Mesendoderm (in vitro differentiated cells): ENCODE measurements at regions not wholly inside any gene's neighbourhood (a gene's known extent, or its start where the extent isn't known, plus 50 kb on each side); places are given as distances from the start of the nearest gene placed in this dataset.
A peak's percentile ranks its signal among the peaks of the same experiment; 100 is the strongest.

Source experiments
- DNase-seq: peaks from one replicate; pipeline ENCODE4 v3.0.0; 2013
- H2AK5ac ChIP-seq: 2 replicates; pipeline ENCODE4 v1.6.1; 2013; ENCODE audit warnings: low read length, inconsistent platforms
- H2BK120ac ChIP-seq: 2 replicates; pipeline ENCODE4 v1.6.1; 2013; ENCODE audit warnings: low read depth, mild to moderate bottlenecking, low read length, moderate library complexity, mixed read lengths
- H2BK15ac ChIP-seq: replicated peaks from 2 replicates; pipeline ENCODE4 v1.6.1; 2013; ENCODE audit warnings: low read depth, mild to moderate bottlenecking, moderate library complexity
- H2BK5ac ChIP-seq: 2 replicates; pipeline ENCODE4 v1.6.1; 2013; ENCODE audit warnings: low read length, inconsistent platforms
- H3K18ac ChIP-seq: 2 replicates; pipeline ENCODE4 v1.6.1; 2013; ENCODE audit warnings: mild to moderate bottlenecking, low read length, mixed read lengths
- H3K23ac ChIP-seq: one replicate; pipeline ENCODE4 v1.6.1; 2013; ENCODE audit warnings: low read length
- H3K27ac ChIP-seq: 2 replicates; pipeline ENCODE4 v1.5.1; 2013; ENCODE audit warnings: low read depth, mild to moderate bottlenecking, inconsistent platforms, low read length, moderate library complexity
- H3K27me3 ChIP-seq: 2 replicates; pipeline ENCODE4 v1.6.1; 2013; ENCODE audit warnings: low read length, control low read depth, mild to moderate bottlenecking, inconsistent platforms; ENCODE audit not compliant: insufficient read depth, poor library complexity
- H3K36me3 ChIP-seq: 2 replicates; pipeline ENCODE4 v1.6.1; 2013; ENCODE audit warnings: low read length, inconsistent platforms; ENCODE audit not compliant: control insufficient read depth, insufficient read depth
- H3K4ac ChIP-seq: one replicate; pipeline ENCODE4 v1.6.1; 2013; ENCODE audit warnings: low read depth, mild to moderate bottlenecking, low read length, moderate library complexity
- H3K4me1 ChIP-seq: 2 replicates; pipeline ENCODE4 v1.6.1; 2013; ENCODE audit warnings: low read depth, low read length, inconsistent platforms; ENCODE audit not compliant: control insufficient read depth
- H3K4me2 ChIP-seq: 2 replicates; pipeline ENCODE4 v1.6.1; 2013; ENCODE audit warnings: low read length
- H3K4me3 ChIP-seq: 2 replicates; pipeline ENCODE4 v1.5.1; 2013; ENCODE audit warnings: mild to moderate bottlenecking, low read length
- H3K56ac ChIP-seq: one replicate; pipeline ENCODE4 v1.6.1; 2013; ENCODE audit warnings: low read length
- H3K79me1 ChIP-seq: 2 replicates; pipeline ENCODE4 v1.6.1; 2013; ENCODE audit warnings: low read length, inconsistent platforms
- H3K79me2 ChIP-seq: 2 replicates; pipeline ENCODE4 v1.6.1; 2013; ENCODE audit warnings: mild to moderate bottlenecking, low read length; ENCODE audit not compliant: control insufficient read depth, insufficient read depth
- H3K9ac ChIP-seq: 2 replicates; pipeline ENCODE4 v1.6.1; 2013; ENCODE audit warnings: low read length, inconsistent platforms
- H4K5ac ChIP-seq: one replicate; pipeline ENCODE4 v1.6.1; 2013; ENCODE audit warnings: low read length
- H4K8ac ChIP-seq: one replicate; pipeline ENCODE4 v1.6.1; 2013; ENCODE audit warnings: low read depth, mild to moderate bottlenecking, control low read depth, low read length, moderate library complexity
- whole genome bisulfite sequencing: extraction: QIAGEN DNeasy Blood & Tissue Kit; methylation state at CpG from one replicate; pipeline ENCODE4 v1.1.7; 2013; ENCODE audit warnings: low lambda C conversion rate, missing lambda C conversion rate; ENCODE audit not compliant: insufficient coverage; ENCODE audit errors: extremely low coverage; 5-methylcytosine and 5-hydroxymethylcytosine counted together

DNA sequence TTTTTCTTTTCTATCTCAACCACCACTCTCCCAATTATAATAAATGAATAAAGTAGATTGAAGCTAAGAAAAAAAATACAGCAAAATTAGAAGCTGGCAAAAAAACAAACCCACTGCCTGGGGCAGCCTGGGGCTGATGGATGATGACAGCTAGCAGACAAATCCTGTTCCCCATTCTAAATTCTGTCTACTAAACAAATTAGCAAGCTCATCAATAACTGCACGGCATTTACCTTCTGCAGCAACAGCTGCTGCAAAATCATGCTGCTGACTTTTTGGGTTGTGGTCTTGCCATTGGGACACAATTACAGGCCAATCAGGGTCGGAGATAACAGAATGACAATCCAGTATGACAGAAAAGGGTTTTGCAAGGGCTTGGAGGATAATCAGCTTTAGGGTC lies 443.6 kb upstream of the SOX5 start:
- Histone ChIP-seq H2BK15ac (no peak overlapping the region), H3K23ac (no peak overlapping the region), H2BK5ac (no peak overlapping the region), H2BK120ac (no peak overlapping the region), H3K79me2 (no peaks in the 10 kb centered on the region), H2AK5ac (no peak overlapping the region), H3K4me2 (no peak overlapping the region), H4K5ac (no peak overlapping the region), H3K27me3 (no peaks in the 10 kb centered on the region), H3K56ac (no peak overlapping the region), H3K18ac (no peak overlapping the region), H3K4me3 (no peak overlapping the region), H3K36me3 (no peaks in the 10 kb centered on the region), H3K79me1 (no peaks in the 10 kb centered on the region), H3K27ac (no peak overlapping the region), H3K4me1 (no peaks in the 10 kb centered on the region), H3K9ac (no peak overlapping the region), H4K8ac (no peak overlapping the region), H3K4ac (no peak overlapping the region)
- no CpG with 5 or more reads among the region's 2 CpGs for WGBS
- DNase-seq: no peak

DNA sequence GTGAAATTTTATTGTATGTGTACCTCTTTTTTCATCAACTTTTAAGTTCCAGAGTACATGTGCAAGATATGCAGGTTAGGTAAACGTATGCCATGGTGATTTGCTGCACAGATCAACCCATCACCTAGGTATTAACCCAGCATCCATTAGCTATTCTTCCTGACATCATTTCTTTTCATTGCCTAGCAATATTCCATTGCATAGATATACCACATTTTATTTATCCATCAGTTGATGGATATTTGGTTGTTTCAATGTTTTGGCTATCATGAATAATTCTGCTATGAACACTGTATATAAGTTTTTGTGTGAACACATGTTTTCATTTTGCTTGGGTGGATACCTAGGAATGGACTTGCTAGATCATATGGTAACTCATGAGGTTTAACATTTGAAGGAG lies 439.9 kb upstream of the SOX5 start:
- no peak overlapping the region for H4K8ac ChIP-seq
- H3K27ac ChIP-seq: no peak overlapping the region
- no peak overlapping the region for H3K9ac ChIP-seq
- H3K4me3 ChIP-seq: no peak overlapping the region
- H2AK5ac ChIP-seq: no peak overlapping the region
- no peak for DNase-seq
- WGBS: no CpG with 5 or more reads among the region's 1 CpG
- H3K36me3 ChIP-seq: no peaks in the 10 kb centered on the region
- H3K4me2 ChIP-seq: no peak overlapping the region
- H3K56ac ChIP-seq: no peak overlapping the region
- H2BK120ac ChIP-seq: no peak overlapping the region
- no peaks in the 10 kb centered on the region for H3K27me3 ChIP-seq
- H3K4me1 ChIP-seq: no peaks in the 10 kb centered on the region
- H2BK5ac ChIP-seq: no peak overlapping the region
- H3K23ac ChIP-seq: no peak overlapping the region
- H3K18ac ChIP-seq: no peak overlapping the region
- H3K79me1 ChIP-seq: no peaks in the 10 kb centered on the region
- no peak overlapping the region for H2BK15ac ChIP-seq
- no peaks in the 10 kb centered on the region for H3K79me2 ChIP-seq
- H4K5ac ChIP-seq: no peak overlapping the region
- no peak overlapping the region for H3K4ac ChIP-seq

DNA sequence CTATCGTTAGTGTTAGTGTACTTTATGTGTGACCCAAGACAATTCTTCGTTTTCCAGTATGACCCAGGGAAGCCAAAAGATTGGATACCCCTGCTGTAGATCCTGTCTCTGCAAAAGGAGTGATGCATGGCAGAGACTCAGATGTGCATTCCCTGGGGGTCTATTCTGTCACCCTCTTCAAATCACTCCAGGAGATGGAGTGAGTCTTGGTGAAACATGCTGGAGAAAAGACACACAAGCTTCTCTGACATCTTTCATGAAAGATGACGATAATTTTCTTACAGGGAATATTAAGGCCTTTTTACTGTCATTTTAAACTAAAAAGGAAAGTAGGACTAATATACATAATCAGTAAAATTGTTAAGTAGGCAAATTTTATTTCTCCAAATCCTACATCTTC lies 437.9 kb upstream of the SOX5 start:
- H4K5ac ChIP-seq: no peak overlapping the region
- no peak overlapping the region for H3K56ac ChIP-seq
- no peaks in the 10 kb centered on the region for H3K79me2 ChIP-seq
- H2AK5ac ChIP-seq: no peak overlapping the region
- no peak overlapping the region for H3K18ac ChIP-seq
- H3K79me1 ChIP-seq: no peaks in the 10 kb centered on the region
- no peak overlapping the region for H2BK5ac ChIP-seq
- no peaks in the 10 kb centered on the region for H3K4me1 ChIP-seq
- no peaks in the 10 kb centered on the region for H3K27me3 ChIP-seq
- no peak overlapping the region for H3K4me2 ChIP-seq
- no peak overlapping the region for H3K9ac ChIP-seq
- no peak for DNase-seq
- no peak overlapping the region for H3K4me3 ChIP-seq
- H3K27ac ChIP-seq: no peak overlapping the region
- H4K8ac ChIP-seq: no peak overlapping the region
- H3K36me3 ChIP-seq: no peaks in the 10 kb centered on the region
- no peak overlapping the region for H2BK15ac ChIP-seq
- H3K23ac ChIP-seq: no peak overlapping the region
- no peak overlapping the region for H3K4ac ChIP-seq
- no CpG with 5 or more reads among the region's 3 CpGs for WGBS
- H2BK120ac ChIP-seq: no peak overlapping the region

DNA sequence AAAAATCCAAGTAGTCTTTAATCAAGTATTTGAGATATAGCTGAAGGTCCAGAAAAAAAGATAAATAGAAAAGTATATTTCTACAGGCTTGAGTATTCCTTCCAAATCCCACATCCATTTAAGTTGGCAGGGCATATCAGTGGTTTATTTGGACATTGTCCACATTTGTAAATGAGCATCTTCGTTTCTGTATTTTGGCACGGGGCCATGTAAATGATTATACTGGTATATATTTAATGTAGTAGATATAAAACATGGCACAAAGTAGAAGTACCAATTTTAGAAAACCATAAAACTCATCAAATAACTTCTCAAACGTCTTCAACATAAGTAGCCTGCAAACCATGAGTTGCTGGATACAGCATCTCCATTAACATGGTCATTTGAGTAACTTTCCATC lies 437.4 kb upstream of the SOX5 start:
- Histone ChIP-seq H2BK120ac (no peak overlapping the region), H3K23ac (no peak overlapping the region), H3K4me2 (no peak overlapping the region), H4K5ac (no peak overlapping the region), H3K4me1 (no peaks in the 10 kb centered on the region), H2BK5ac (no peak overlapping the region), H4K8ac (no peak overlapping the region), H3K4ac (no peak overlapping the region), H3K4me3 (no peak overlapping the region), H2BK15ac (no peak overlapping the region), H3K79me2 (no peaks in the 10 kb centered on the region), H3K9ac (no peak overlapping the region), H3K27me3 (no peaks in the 10 kb centered on the region), H2AK5ac (no peak overlapping the region), H3K27ac (no peak overlapping the region), H3K79me1 (no peaks in the 10 kb centered on the region), H3K36me3 (no peaks in the 10 kb centered on the region), H3K18ac (no peak overlapping the region), H3K56ac (no peak overlapping the region)
- WGBS: no CpG with 5 or more reads among the region's 3 CpGs
- DNase-seq: no peak

DNA sequence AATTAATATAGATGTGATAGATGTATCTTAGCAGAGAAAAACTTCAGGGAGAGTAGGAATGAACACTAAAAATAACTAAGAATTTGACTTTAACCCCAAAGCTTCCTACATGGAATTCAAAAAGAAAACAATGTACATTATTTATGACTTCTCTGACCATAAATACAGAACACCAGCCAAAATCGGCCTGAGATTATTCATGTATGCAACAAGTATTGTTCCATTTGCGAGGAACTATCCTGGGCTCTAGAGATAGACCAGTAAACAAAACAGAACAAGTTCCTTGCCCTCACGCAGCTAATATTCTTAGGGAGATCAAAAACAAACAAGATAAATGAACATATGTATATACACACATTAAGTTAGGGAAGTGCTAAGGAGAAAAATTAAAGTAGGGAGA lies 432.3 kb upstream of the SOX5 start:
- Histone ChIP-seq H3K4ac (no peak overlapping the region), H2BK15ac (no peak overlapping the region), H3K27ac (no peak overlapping the region), H3K36me3 (no peaks in the 10 kb centered on the region), H3K27me3 (no peaks in the 10 kb centered on the region), H2BK120ac (no peak overlapping the region), H2BK5ac (no peak overlapping the region), H3K4me2 (no peak overlapping the region), H3K9ac (no peak overlapping the region), H4K5ac (no peak overlapping the region), H3K23ac (no peak overlapping the region), H3K79me1 (no peaks in the 10 kb centered on the region), H3K4me3 (no peak overlapping the region), H3K18ac (no peak overlapping the region), H3K4me1 (peaks cover 15% of the 10 kb centered on the region), H3K79me2 (no peaks in the 10 kb centered on the region), H4K8ac (no peak overlapping the region), H2AK5ac (no peak overlapping the region), H3K56ac (no peak overlapping the region)
- no peak for DNase-seq
- WGBS: no CpG with 5 or more reads among the region's 3 CpGs

DNA sequence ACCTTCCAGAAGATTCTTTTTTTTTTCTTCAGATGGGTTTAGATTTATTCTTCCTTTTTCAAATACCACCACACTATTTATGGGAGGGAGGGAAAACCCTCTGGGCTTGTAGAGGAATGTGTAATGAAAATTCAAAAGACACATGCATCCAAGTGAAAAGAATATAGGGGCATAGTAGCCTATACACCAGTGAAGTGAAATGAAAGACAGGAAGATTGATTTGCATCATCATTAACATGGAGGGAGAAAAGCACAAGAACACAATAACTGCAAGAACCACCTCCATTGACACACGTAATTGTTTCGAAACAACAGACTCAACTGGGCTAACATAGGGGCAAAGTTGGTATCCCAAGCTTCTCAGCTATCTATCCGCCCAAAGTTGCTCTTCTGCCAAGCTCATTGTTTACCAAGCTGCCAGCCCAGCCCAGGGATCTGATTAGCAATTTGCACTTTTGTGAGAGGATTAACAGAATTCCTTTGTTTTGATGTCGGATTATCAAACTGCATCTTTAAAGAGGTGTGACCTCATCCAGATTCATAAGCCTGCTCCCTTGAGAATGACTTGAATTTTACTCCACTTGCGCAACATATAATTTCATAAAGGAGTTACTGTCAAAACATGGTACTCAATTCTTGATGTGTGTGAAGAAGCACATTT lies 430.5 kb upstream of the SOX5 start:
- Histone ChIP-seq H3K27ac (no peak overlapping the region), H2BK5ac (no peak overlapping the region), H2AK5ac (no peak overlapping the region), H4K5ac (no peak overlapping the region), H3K4me3 (no peak overlapping the region), H3K9ac (no peak overlapping the region), H3K36me3 (no peaks in the 10 kb centered on the region), H2BK120ac (no peak overlapping the region), H3K23ac (no peak overlapping the region), H3K27me3 (no peaks in the 10 kb centered on the region), H4K8ac (no peak overlapping the region), H2BK15ac (no peak overlapping the region), H3K4me2 (no peak overlapping the region), H3K4ac (no peak overlapping the region), H3K79me2 (no peaks in the 10 kb centered on the region), H3K4me1 (peaks cover 15% of the 10 kb centered on the region), H3K79me1 (no peaks in the 10 kb centered on the region), H3K56ac (no peak overlapping the region), H3K18ac (no peak overlapping the region)
- peak; percentile 93 for DNase-seq
- no CpG with 5 or more reads among the region's 5 CpGs for WGBS
